Fibroblast of the aortic adventitia (primary cell): ENCODE measurements at regions not wholly inside any gene's neighbourhood (a gene's known extent, or its start where the extent isn't known, plus 50 kb on each side); places are given as distances from the start of the nearest gene placed in this dataset.

Experiments used
- DNase-seq: peaks from one replicate; pipeline ENCODE4 v3.0.0-alpha.2; 2010; ENCODE audit warnings: low read depth
- H3K4me3 ChIP-seq: 2 replicates; pipeline ENCODE4 v1.5.1; 2011; ENCODE audit warnings: low read depth, mild to moderate bottlenecking, control low read depth, low read length, moderate library complexity
- CTCF ChIP-seq: IDR thresholded peaks from 2 replicates; pipeline ENCODE4 v1.5.1; 2011; ENCODE audit warnings: mild to moderate bottlenecking, low read length, control low read depth, inconsistent platforms; ENCODE audit not compliant: insufficient read depth

DNA sequence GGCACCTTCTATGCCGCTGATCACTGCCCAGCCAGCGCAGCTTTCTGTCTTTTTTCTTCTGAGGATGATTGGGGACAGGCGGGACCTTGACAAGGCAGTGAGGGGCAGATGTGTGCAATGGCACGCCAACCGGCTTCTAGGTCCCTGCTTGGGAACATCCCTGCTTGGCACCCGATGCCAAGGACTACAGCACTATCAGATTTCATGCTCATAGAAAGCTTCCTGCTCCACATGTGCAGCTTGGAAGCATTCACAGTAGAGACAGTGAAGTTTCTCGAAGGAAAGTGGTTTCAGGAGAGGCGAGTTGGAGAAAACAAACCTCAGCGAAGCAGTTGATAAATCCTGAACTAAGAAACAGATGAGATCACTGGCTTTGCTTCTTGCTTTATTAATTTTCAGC is 267.5 kb upstream of the HABP2 start:
- no peak overlapping the region for H3K4me3 ChIP-seq
- TF ChIP-seq CTCF = no peak
- no peak for DNase-seq

DNA sequence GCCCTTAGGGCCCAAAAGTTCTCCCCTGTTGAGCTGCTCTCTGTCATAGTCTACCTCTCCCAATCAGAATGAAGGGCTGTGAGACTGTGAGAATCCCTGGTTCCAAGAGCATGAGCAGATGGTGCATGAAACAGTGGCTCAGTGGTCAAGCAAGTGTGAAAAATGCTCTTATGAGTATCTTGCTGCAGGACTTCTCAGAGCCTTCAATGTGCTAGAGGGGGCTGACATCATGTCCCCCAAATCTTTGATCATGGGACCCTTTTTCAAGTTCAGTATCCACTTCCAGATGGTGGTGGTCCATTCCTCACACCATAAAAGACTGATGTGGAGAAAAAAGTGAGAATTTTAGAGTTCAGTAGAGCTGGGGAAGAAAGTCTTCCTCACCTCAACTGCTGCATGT is 265.3 kb upstream of the HABP2 start:
- TF ChIP-seq CTCF = no peak
- H3K4me3 ChIP-seq = no peak overlapping the region
- no peak for DNase-seq

GRCh38 chr10:113290137-113290536 is 262.7 kb upstream of the HABP2 start:
- no peak for TF ChIP-seq CTCF
- H3K4me3 ChIP-seq = no peak overlapping the region
- DNase-seq = no peak

GRCh38 chr10:113291413-113291812 is 261.4 kb upstream of the HABP2 start:
- H3K4me3 ChIP-seq = no peak overlapping the region
- no peak for DNase-seq

DNA sequence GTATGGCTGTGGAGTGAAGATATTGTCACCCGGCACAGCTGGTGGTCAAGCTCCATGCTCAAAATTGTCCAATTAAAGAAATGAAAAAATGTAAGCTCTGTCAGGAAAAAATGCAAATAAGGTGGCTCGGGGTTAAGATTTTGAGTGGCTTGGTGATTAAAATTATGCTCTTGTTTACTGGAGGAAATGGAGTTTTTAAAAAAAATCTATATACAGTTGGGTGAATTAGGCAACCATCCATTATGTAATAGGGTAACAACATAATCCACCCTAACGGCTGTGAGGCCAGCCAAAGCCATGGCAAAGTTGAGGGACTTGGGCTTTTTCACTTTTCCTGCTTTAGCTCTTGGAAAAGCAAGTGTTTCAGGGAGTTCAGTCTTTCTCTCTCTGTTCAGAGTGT is 260.8 kb upstream of the HABP2 start:
- DNase-seq = no peak
- H3K4me3 ChIP-seq = no peak overlapping the region

More at GRCh38 chr10:113291413-113291812, 261.4 kb upstream of the HABP2 start:
- no peak for TF ChIP-seq CTCF

GRCh38 chr10:113292743-113293142 is 260.1 kb upstream of the HABP2 start:
- DNase-seq = no peak
- TF ChIP-seq CTCF = no peak
- no peak overlapping the region for H3K4me3 ChIP-seq

More for the DNA sequence above, 260.8 kb upstream of the HABP2 start:
- no peak for TF ChIP-seq CTCF

DNA sequence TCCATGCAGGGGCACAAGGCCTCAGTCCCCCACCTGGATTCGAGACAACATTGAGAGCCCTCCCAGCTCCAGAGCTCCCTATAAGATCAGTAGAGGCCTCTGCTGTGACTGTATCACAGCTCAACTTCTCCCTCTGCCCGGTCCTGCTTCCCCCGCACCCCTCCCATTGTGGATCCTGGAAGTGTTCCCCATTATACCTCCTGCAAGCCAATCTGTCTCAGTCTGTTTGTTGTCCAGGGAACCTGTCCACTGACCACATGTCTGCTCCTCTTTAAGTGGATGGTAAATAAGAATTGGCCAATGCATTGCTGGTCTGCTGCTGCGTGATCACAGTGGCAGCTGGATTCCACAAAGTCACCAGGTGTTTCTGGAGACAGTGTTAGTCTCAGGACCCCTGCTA is 259.7 kb upstream of the HABP2 start:
- no peak overlapping the region for H3K4me3 ChIP-seq
- no peak for TF ChIP-seq CTCF
- DNase-seq = no peak
